ENCODE measurements at regions not wholly inside any gene's neighbourhood (a gene's known extent, or its start where the extent isn't known, plus 50 kb on each side); places are given as distances from the start of the nearest gene placed in this dataset.

GRCh38 chr4:3850128-3850527 is 83.9 kb downstream of the ADRA2C start:
- TF ChIP-seq CTCF (conservative IDR thresholded peaks at IDR 0.05), result no peak
- TF ChIP-seq EZH2 (IDR thresholded peaks at IDR 0.05; ENCODE audit: low read depth), result no peak

Data from PC-9 (cell line).